ENCODE measurements at regions not wholly inside any gene's neighbourhood (a gene's known extent, or its start where the extent isn't known, plus 50 kb on each side); places are given as distances from the start of the nearest gene placed in this dataset.
"Not testable (repeated sequence)": the region's sequence is repeated elsewhere in the genome, so short reads cannot be mapped to it uniquely, and the experiment has no call there.

- POLR2A ChIA-PET, result no interaction called here
- Histone ChIP-seq H3K27ac (ENCODE audit: insufficient read depth in 1 of 2, low read depth in 1 of 2, low read length in 2 of 2, poor library complexity in 1 of 2, severe bottlenecking in 2 of 2) (no peak overlapping the region), H3K36me3 (ENCODE audit: control insufficient read depth in 4 of 4, insufficient read depth in 4 of 4, low read length in 3 of 4) (no peaks in the 10 kb centered on the region), H3K4me3 (ENCODE audit: control insufficient read depth in 1 of 7, extremely low read depth in 1 of 7, insufficient read depth in 4 of 7, low read depth in 2 of 7, low read length in 6 of 7) (no peak overlapping the region), H3K27me3 (replicated peaks in 2 of 5; ENCODE audit: control insufficient read depth in 4 of 5, insufficient read depth in 5 of 5, low read length in 4 of 5) (no peaks in the 10 kb centered on the region), H3K4me1 (ENCODE audit: control extremely low read depth in 1 of 4, control insufficient read depth in 4 of 4, insufficient read depth in 4 of 4, low read length in 3 of 4) (no peaks in the 10 kb centered on the region), H3K9me3 (ENCODE audit: control extremely low read depth in 1 of 5, control insufficient read depth in 4 of 5, insufficient read depth in 2 of 5, low read depth in 1 of 5, low read length in 4 of 5) (no peaks in the 10 kb centered on the region)
- WGBS (ENCODE audit: insufficient coverage), result 93% methylated on average over 3 of the region's 4 CpGs
- CTCF ChIA-PET, result no interaction called here
- no peak for DNase-seq
Measured at GRCh38 chr14:43790681-43791080, 716.4 kb downstream of the FSCB start.

- ChIA-PET CTCF (no interaction called here), POLR2A (no interaction called here)
- H3K27me3 ChIP-seq (replicated peaks in 2 of 5; ENCODE audit: control insufficient read depth in 4 of 5, insufficient read depth in 5 of 5, low read length in 4 of 5), result no peaks in the 10 kb centered on the region
- no peaks in the 10 kb centered on the region for H3K36me3 ChIP-seq (ENCODE audit: control insufficient read depth in 4 of 4, insufficient read depth in 4 of 4, low read length in 3 of 4)
- no peaks in the 10 kb centered on the region for H3K4me1 ChIP-seq (ENCODE audit: control extremely low read depth in 1 of 4, control insufficient read depth in 4 of 4, insufficient read depth in 4 of 4, low read length in 3 of 4)
- WGBS (ENCODE audit: insufficient coverage), result no CpG with 5 or more reads among the region's 2 CpGs
- H3K4me3 ChIP-seq (ENCODE audit: control insufficient read depth in 1 of 7, extremely low read depth in 1 of 7, insufficient read depth in 4 of 7, low read depth in 2 of 7, low read length in 6 of 7), result no peak overlapping the region
- no peak overlapping the region for H3K27ac ChIP-seq (ENCODE audit: insufficient read depth in 1 of 2, low read depth in 1 of 2, low read length in 2 of 2, poor library complexity in 1 of 2, severe bottlenecking in 2 of 2)
- H3K9me3 ChIP-seq (ENCODE audit: control extremely low read depth in 1 of 5, control insufficient read depth in 4 of 5, insufficient read depth in 2 of 5, low read depth in 1 of 5, low read length in 4 of 5), result no peaks in the 10 kb centered on the region
- DNase-seq, result no peak
Measured at GRCh38 chr14:43789458-43789857, 717.6 kb downstream of the FSCB start.

- H3K9me3 ChIP-seq (ENCODE audit: control extremely low read depth in 1 of 5, control insufficient read depth in 4 of 5, insufficient read depth in 2 of 5, low read depth in 1 of 5, low read length in 4 of 5), result no peaks in the 10 kb centered on the region
- CTCF ChIA-PET, result no interaction called here
- 91% methylated on average over 12 of the region's 13 CpGs for WGBS (ENCODE audit: insufficient coverage)
Measured at GRCh38 chr14:43786066-43786762, 720.9 kb downstream of the FSCB start.

GRCh38 chr14:43784432-43784831 is 722.7 kb downstream of the FSCB start:
- H3K27me3 ChIP-seq (replicated peaks in 2 of 5; ENCODE audit: control insufficient read depth in 4 of 5, insufficient read depth in 5 of 5, low read length in 4 of 5); H3K9me3 ChIP-seq (ENCODE audit: control extremely low read depth in 1 of 5, control insufficient read depth in 4 of 5, insufficient read depth in 2 of 5, low read depth in 1 of 5, low read length in 4 of 5); H3K4me1 ChIP-seq (ENCODE audit: control extremely low read depth in 1 of 4, control insufficient read depth in 4 of 4, insufficient read depth in 4 of 4, low read length in 3 of 4); DNase-seq; POLR2A ChIA-PET; H3K4me3 ChIP-seq (ENCODE audit: control insufficient read depth in 1 of 7, extremely low read depth in 1 of 7, insufficient read depth in 4 of 7, low read depth in 2 of 7, low read length in 6 of 7); H3K27ac ChIP-seq (ENCODE audit: insufficient read depth in 1 of 2, low read depth in 1 of 2, low read length in 2 of 2, poor library complexity in 1 of 2, severe bottlenecking in 2 of 2); H3K36me3 ChIP-seq (ENCODE audit: control insufficient read depth in 4 of 4, insufficient read depth in 4 of 4, low read length in 3 of 4): not testable (repeated sequence)
- CTCF ChIA-PET, result interaction anchor here (0.8 kb wide), 1 partner anchor 244 kb away, joined by 4 read pairs; no protein-coding TSS in a partner anchor
- WGBS (ENCODE audit: insufficient coverage), result 98% methylated on average over 8 of the region's 10 CpGs

More at GRCh38 chr14:43786066-43786762, 720.9 kb downstream of the FSCB start:
- Histone ChIP-seq H3K27me3 (replicated peaks in 2 of 5; ENCODE audit: control insufficient read depth in 4 of 5, insufficient read depth in 5 of 5, low read length in 4 of 5) (no peaks in the 10 kb centered on the region), H3K27ac (ENCODE audit: insufficient read depth in 1 of 2, low read depth in 1 of 2, low read length in 2 of 2, poor library complexity in 1 of 2, severe bottlenecking in 2 of 2) (no peak overlapping the region), H3K4me3 (ENCODE audit: control insufficient read depth in 1 of 7, extremely low read depth in 1 of 7, insufficient read depth in 4 of 7, low read depth in 2 of 7, low read length in 6 of 7) (no peak overlapping the region), H3K36me3 (ENCODE audit: control insufficient read depth in 4 of 4, insufficient read depth in 4 of 4, low read length in 3 of 4) (no peaks in the 10 kb centered on the region), H3K4me1 (ENCODE audit: control extremely low read depth in 1 of 4, control insufficient read depth in 4 of 4, insufficient read depth in 4 of 4, low read length in 3 of 4) (no peaks in the 10 kb centered on the region)
- DNase-seq, result no peak
- POLR2A ChIA-PET, result no interaction called here

- H3K4me3 ChIP-seq (ENCODE audit: control insufficient read depth in 1 of 7, extremely low read depth in 1 of 7, insufficient read depth in 4 of 7, low read depth in 2 of 7, low read length in 6 of 7), result no peak overlapping the region
- DNase-seq, result no peak
- H3K9me3 ChIP-seq (ENCODE audit: control extremely low read depth in 1 of 5, control insufficient read depth in 4 of 5, insufficient read depth in 2 of 5, low read depth in 1 of 5, low read length in 4 of 5), result peaks cover 0 to 17% (median 2%) of the 10 kb centered on the region in 5 experiments
- H3K36me3 ChIP-seq (ENCODE audit: control insufficient read depth in 4 of 4, insufficient read depth in 4 of 4, low read length in 3 of 4), result no peaks in the 10 kb centered on the region
- no peaks in the 10 kb centered on the region for H3K27me3 ChIP-seq (replicated peaks in 2 of 5; ENCODE audit: control insufficient read depth in 4 of 5, insufficient read depth in 5 of 5, low read length in 4 of 5)
- H3K4me1 ChIP-seq (ENCODE audit: control extremely low read depth in 1 of 4, control insufficient read depth in 4 of 4, insufficient read depth in 4 of 4, low read length in 3 of 4), result no peaks in the 10 kb centered on the region
- no peak overlapping the region for H3K27ac ChIP-seq (ENCODE audit: insufficient read depth in 1 of 2, low read depth in 1 of 2, low read length in 2 of 2, poor library complexity in 1 of 2, severe bottlenecking in 2 of 2)
- no CpG with 5 or more reads among the region's 2 CpGs for WGBS (ENCODE audit: insufficient coverage)
- POLR2A ChIA-PET, result no interaction called here
- CTCF ChIA-PET, result no interaction called here
Measured at GRCh38 chr14:43778937-43779639, 728.0 kb downstream of the FSCB start.

GRCh38 chr14:43778570-43778936 is 728.5 kb downstream of the FSCB start:
- no peak for DNase-seq
- Histone ChIP-seq H3K27me3 (replicated peaks in 2 of 5; ENCODE audit: control insufficient read depth in 4 of 5, insufficient read depth in 5 of 5, low read length in 4 of 5) (no peaks in the 10 kb centered on the region), H3K4me1 (ENCODE audit: control extremely low read depth in 1 of 4, control insufficient read depth in 4 of 4, insufficient read depth in 4 of 4, low read length in 3 of 4) (no peaks in the 10 kb centered on the region), H3K36me3 (ENCODE audit: control insufficient read depth in 4 of 4, insufficient read depth in 4 of 4, low read length in 3 of 4) (no peaks in the 10 kb centered on the region), H3K27ac (ENCODE audit: insufficient read depth in 1 of 2, low read depth in 1 of 2, low read length in 2 of 2, poor library complexity in 1 of 2, severe bottlenecking in 2 of 2) (no peak overlapping the region), H3K9me3 (ENCODE audit: control extremely low read depth in 1 of 5, control insufficient read depth in 4 of 5, insufficient read depth in 2 of 5, low read depth in 1 of 5, low read length in 4 of 5) (peaks cover 0 to 21% (median 2%) of the 10 kb centered on the region in 5 experiments), H3K4me3 (ENCODE audit: control insufficient read depth in 1 of 7, extremely low read depth in 1 of 7, insufficient read depth in 4 of 7, low read depth in 2 of 7, low read length in 6 of 7) (no peak overlapping the region)
- ChIA-PET POLR2A (no interaction called here), CTCF (no interaction called here)
- no CpG with 5 or more reads among the region's 1 CpG for WGBS (ENCODE audit: insufficient coverage)

- no peak overlapping the region for H3K27ac ChIP-seq (ENCODE audit: insufficient read depth in 1 of 2, low read depth in 1 of 2, low read length in 2 of 2, poor library complexity in 1 of 2, severe bottlenecking in 2 of 2)
- H3K4me3 ChIP-seq (ENCODE audit: control insufficient read depth in 1 of 7, extremely low read depth in 1 of 7, insufficient read depth in 4 of 7, low read depth in 2 of 7, low read length in 6 of 7), result no peak overlapping the region
- no peak for DNase-seq
- no peaks in the 10 kb centered on the region for H3K4me1 ChIP-seq (ENCODE audit: control extremely low read depth in 1 of 4, control insufficient read depth in 4 of 4, insufficient read depth in 4 of 4, low read length in 3 of 4)
- no peaks in the 10 kb centered on the region for H3K36me3 ChIP-seq (ENCODE audit: control insufficient read depth in 4 of 4, insufficient read depth in 4 of 4, low read length in 3 of 4)
- H3K27me3 ChIP-seq (replicated peaks in 2 of 5; ENCODE audit: control insufficient read depth in 4 of 5, insufficient read depth in 5 of 5, low read length in 4 of 5), result no peaks in the 10 kb centered on the region
- ChIA-PET POLR2A (no interaction called here), CTCF (no interaction called here)
- no peaks in the 10 kb centered on the region for H3K9me3 ChIP-seq (ENCODE audit: control extremely low read depth in 1 of 5, control insufficient read depth in 4 of 5, insufficient read depth in 2 of 5, low read depth in 1 of 5, low read length in 4 of 5)
Measured at GRCh38 chr14:43765474-43765873, 741.6 kb downstream of the FSCB start.

Data from common myeloid progenitor, CD34-positive (primary cell).